ENCODE measurements at regions not wholly inside any gene's neighbourhood (a gene's known extent, or its start where the extent isn't known, plus 50 kb on each side); places are given as distances from the start of the nearest gene placed in this dataset.
"Not testable (repeated sequence)": the region's sequence is repeated elsewhere in the genome, so short reads cannot be mapped to it uniquely, and the experiment has no call there.

DNA sequence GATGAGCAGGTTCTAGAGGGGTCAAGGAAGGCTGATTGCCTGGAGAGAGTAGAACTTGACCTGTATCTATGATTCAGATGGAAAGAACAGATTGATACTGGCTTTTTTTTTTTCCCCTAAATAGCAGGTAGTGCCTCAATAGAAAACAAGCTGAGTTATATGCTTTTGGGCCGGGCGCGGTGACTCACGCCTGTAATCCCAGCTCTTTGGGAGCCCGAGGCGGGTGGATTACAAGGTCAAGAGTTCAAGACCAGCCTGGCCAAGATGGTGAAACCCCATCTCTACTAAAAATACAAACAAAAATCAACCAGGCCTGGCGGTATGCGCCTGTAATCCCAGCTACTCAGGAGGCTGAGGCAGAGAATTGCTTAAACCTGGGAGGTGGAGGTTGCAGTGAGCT is 186.1 kb downstream of the CEP135 start:
- not testable (repeated sequence) for DNase-seq

DNA sequence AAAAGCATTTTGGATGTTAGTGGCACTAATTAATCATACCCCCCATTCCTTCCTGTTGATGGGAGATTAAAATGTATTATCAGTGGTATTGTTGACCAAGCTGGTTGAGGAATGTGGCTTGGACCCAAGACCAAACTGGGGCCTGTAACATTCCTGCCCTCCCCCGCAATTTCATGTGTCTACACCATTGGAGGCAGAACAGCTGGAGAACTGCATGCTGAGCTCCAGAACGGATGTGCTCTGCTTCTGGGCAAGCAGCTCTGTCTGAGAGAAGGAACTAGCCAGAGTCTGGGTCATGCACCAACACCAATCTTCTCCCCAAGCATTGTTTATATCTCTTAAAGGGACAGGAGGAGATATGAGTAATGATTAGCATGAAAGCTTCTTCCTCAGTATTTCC is 185.5 kb downstream of the CEP135 start:
- no peak for DNase-seq

DNA sequence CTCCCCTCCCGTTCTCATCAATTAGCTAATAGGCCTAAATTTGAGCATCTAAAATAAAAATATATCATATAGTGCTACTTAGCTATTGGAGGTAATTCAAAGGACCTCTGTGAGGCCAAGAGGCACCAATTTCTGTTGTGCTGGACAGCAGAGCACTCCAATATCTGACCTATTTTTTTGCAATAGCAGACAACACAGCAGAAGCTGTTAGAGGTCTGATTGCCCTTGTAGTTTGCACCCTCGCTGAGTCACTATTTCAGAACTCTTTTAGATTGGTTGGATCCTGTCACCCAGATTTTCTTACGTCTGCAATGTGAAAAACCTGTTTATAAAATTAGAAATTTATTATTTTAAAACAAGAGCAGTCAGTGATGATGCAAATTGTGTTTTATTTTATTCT is 184.1 kb downstream of the CEP135 start:
- DNase-seq: no peak

DNA sequence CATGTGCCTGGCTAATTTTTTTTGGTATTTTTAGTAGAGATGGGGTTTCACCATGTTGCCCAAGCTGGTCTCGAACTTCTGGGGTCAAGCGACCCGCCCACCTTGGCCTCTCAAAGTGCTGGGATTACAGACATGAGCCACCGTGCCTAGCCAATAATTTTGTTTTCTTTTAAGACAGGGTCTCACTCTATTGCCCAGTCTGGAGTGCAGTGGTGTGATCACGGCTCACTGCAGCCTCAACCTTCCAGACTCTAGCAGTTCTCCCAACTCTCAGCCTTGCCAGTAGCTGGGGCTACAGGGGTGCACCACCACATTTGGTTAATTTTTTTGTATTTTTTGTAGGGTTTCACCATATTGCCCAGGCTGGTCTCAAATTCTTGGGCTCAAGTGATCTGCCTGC is 183.4 kb downstream of the CEP135 start:
- not testable (repeated sequence) for DNase-seq

DNA sequence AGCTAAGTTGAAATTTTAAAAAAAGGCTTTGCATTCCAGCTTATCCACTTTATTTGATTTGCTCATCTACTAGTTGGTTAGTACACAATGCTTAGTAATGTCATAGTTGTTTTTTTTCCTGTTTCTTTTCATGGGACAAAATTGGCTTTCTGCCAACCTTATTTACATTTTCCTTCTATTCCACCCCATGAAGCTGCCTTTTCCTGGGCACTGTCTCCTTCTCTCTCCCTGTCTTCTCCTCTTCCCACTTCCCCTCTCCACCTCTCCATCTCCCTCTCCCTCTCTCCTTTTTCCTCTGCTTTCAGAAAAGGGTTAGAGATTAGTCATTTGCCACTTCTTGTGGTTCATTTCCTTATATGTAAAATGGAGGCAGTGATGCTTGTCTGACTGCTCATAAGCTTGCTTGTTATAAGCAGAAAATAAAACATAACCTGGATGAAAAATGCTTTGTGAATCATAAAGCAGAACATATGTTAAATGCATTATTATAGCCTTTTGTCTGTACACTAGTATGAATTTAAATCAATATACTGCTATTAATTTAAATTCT is 181.9 kb downstream of the CEP135 start:
- no peak for DNase-seq

- no peak for DNase-seq
Observed at GRCh38 chr4:56129431-56129861, 180.7 kb downstream of the CEP135 start.

DNA sequence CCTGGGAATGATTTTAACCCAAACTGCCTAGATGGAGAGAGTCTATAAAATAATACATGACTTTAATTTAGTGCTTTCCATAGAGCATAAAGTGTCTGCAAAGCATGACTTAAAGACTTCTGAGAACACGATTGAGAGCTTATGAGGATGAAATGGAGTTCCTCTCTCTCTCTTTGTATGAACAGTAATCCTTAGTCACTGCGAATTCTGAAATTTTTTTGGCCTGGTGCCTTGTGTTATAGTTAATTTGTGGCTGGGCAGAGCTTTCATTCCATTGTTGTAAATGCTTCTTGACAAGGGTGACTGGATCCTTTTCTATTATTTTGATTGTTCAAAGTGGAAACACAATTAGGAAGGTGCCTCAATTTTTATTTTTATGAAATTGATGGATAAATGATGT is 179.5 kb downstream of the CEP135 start:
- DNase-seq: no peak

GRCh38 chr4:56127716-56128115 is 179.0 kb downstream of the CEP135 start:
- DNase-seq: no peak

DNA sequence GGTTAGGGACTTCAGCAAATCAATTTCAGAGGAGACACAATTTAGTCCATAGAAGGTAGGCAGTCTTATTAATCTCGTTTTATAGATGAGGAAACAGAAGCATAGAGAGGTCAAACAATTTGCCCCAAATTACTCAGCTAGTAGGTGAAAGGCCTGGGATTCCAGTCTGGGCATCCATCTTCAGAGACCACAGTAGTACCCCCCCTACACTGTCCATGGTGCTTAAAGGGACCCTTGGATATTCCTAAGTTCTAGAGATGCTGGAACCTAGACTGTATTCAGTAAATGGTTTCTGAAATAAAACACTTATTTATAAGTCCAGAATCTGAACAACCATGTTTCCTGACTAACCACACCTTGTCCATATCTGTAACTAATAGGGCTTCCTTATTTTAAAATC is 174.8 kb downstream of the CEP135 start:
- DNase-seq: no peak

DNA sequence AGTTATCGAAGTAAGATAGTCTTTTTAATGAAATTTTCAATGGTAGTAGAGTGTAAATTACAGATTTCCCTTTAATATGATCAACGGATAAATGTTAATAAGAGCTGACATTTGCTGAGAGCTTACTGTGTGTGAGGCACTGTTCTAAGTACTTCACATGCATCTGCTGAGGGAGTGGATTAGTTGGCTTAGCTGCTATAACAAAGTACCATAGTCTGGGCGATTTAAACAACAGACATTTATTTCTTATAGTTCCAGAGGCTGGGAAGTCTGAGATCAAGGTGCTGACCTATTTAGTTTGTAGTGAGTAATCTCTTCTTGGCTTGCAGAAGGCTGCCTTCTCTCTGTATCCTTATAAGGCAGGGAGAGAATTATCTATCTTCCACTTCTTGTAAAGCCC is 174.3 kb downstream of the CEP135 start:
- no peak for DNase-seq

GRCh38 chr4:56118845-56119244 is 170.1 kb downstream of the CEP135 start:
- no peak for DNase-seq

DNA sequence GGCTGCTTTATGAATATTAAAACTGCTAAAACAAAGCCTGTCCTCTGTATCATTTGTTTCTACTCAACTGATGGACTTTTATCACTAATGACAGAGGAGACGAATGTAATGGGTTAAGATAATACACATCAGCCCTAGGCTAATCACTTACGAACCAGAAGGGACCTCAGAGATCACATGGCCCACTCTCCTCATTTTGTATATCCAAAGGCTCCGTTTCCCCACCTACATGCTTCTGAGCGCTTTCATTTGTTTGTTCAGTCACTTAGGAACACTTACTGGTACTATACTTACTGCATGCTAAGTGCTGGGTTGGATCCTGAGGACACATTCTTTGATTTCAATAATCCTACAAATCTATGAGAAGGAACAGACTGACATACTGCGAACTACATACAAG is 169.3 kb downstream of the CEP135 start:
- no peak for DNase-seq

GRCh38 chr4:56115898-56116297 is 167.2 kb downstream of the CEP135 start:
- no peak for DNase-seq

GRCh38 chr4:56112377-56112776 is 163.6 kb downstream of the CEP135 start:
- DNase-seq: no peak

- no peak for DNase-seq
Observed at GRCh38 chr4:56106180-56107147, 157.7 kb downstream of the CEP135 start.

DNA sequence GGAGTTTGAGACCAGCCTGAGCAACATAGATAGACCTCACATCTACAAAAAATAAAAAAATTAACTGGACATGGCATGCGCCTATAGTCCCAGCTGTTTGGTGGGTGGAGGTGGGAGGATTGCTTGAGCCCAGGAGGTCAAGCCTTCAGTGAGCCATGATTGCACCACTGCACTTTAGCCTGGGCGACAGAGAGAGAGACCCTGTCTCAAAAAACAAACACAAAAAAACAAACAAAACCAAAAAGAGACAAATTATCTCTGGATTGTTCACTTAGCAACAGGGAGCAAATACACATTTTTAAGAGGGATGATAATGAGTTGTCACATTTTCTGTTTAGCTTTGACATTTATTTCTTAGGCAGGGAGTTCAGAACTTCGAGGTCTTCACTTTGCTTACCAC is 155.4 kb downstream of the CEP135 start:
- no peak for DNase-seq

DNA sequence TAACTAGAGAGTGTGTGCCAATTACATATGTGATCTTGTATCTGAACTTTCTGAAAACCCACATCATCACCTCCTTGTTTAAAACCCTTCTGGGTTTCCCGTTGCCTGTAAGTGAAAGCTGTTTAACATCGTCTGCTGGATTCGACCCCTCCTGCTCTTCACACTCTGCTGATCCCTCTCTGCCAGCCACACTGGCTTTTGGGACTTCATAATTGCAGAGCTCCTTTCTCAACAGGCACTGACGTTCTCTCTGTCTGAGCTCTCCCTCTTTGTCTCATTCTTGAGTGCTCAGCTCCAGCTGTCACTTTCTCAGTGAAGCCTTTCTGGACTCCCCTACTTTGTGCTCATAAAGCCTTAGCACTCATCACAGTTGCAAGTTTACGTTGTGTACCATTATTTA is 153.9 kb downstream of the CEP135 start:
- no peak for DNase-seq

- no peak for DNase-seq
Observed at GRCh38 chr4:56099378-56099786, 150.6 kb downstream of the CEP135 start.

GRCh38 chr4:56093576-56093975 is 144.8 kb downstream of the CEP135 start:
- no peak for DNase-seq

- no peak for DNase-seq
Observed at GRCh38 chr4:56092540-56092939, 143.8 kb downstream of the CEP135 start.

GRCh38 chr4:56086561-56086960 is 137.8 kb downstream of the CEP135 start:
- DNase-seq: no peak

- DNase-seq: peak; percentile 4
Observed at GRCh38 chr4:56086073-56086541, 137.4 kb downstream of the CEP135 start.

GRCh38 chr4:56085275-56085674 is 136.5 kb downstream of the CEP135 start:
- DNase-seq: no peak

DNA sequence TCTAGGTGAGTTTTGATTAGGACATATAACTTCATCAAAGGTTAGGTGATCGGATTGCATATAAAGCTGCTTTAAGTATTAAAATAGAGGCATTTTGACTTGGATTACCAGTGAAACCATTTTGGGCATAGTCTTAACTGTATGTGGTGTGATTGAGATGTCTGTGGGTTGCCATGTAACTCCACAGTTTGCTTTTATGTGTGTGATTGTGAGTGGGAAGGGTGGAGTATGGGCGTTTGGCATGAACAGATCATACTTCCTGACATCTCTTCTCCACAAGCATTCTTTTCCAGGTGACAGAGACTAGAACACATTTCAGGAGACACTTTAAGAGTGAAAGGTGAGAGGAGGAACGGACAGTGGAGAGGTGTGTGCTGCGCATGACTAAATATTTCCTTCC is 136.1 kb downstream of the CEP135 start:
- no peak for DNase-seq

Measured in NCI-H1092 (cell line).